Mesenchymal stem cell (in vitro differentiated cells and primary cell): ENCODE measurements at regions not wholly inside any gene's neighbourhood (a gene's known extent, or its start where the extent isn't known, plus 50 kb on each side); places are given as distances from the start of the nearest gene placed in this dataset.

ENCODE experiments used
- DNase-seq: peaks from one replicate; pipeline ENCODE4 v3.0.0-alpha.2; 2013
- H2AFZ ChIP-seq: one replicate; pipeline ENCODE4 v1.6.1; 2013; ENCODE audit warnings: low read depth, mild to moderate bottlenecking, control low read depth, inconsistent platforms, low read length, moderate library complexity
- H2AK5ac ChIP-seq: 2 replicates; pipeline ENCODE4 v1.6.1; 2013; ENCODE audit warnings: low read length, moderate library complexity, mild to moderate bottlenecking, inconsistent platforms; ENCODE audit not compliant: severe bottlenecking
- H2BK120ac ChIP-seq: one replicate; pipeline ENCODE4 v1.6.1; 2013; ENCODE audit warnings: low read depth, mild to moderate bottlenecking, inconsistent platforms, low read length, moderate library complexity
- H2BK12ac ChIP-seq, 2 experiments: one replicate each; pipeline ENCODE4 v1.6.1; 2013; ENCODE audit warnings: inconsistent platforms in 2 of 2, low read length in 2 of 2, mild to moderate bottlenecking in 2 of 2, moderate library complexity in 2 of 2, control low read depth in 1 of 2
- H2BK15ac ChIP-seq: one replicate; pipeline ENCODE4 v1.6.1; 2013; ENCODE audit warnings: mild to moderate bottlenecking, low read depth, inconsistent platforms; ENCODE audit not compliant: poor library complexity, severe bottlenecking
- H2BK5ac ChIP-seq: 2 replicates; pipeline ENCODE4 v1.6.1; 2013; ENCODE audit warnings: low read depth, mild to moderate bottlenecking, low read length, control low read depth, inconsistent platforms; ENCODE audit not compliant: poor library complexity, severe bottlenecking
- H3K14ac ChIP-seq, 2 experiments: one replicate each; pipeline ENCODE4 v1.6.1; 2013; ENCODE audit warnings: inconsistent platforms in 2 of 2, low read length in 2 of 2, control low read depth in 1 of 2, mild to moderate bottlenecking in 1 of 2, moderate library complexity in 1 of 2
- H3K18ac ChIP-seq, 2 experiments: one replicate each; pipeline ENCODE4 v1.6.1; 2013; ENCODE audit warnings: inconsistent platforms in 2 of 2, low read length in 2 of 2, control low read depth in 1 of 2, low read depth in 1 of 2, mild to moderate bottlenecking in 1 of 2
- H3K23ac ChIP-seq, 2 experiments: one replicate each; pipeline ENCODE4 v1.6.1; 2013; ENCODE audit warnings: inconsistent platforms in 2 of 2, low read length in 2 of 2, mild to moderate bottlenecking in 2 of 2, moderate library complexity in 2 of 2, control low read depth in 1 of 2
- H3K27ac ChIP-seq: 2 replicates; pipeline ENCODE4 v1.5.1; 2013; ENCODE audit warnings: mild to moderate bottlenecking, moderate library complexity, low read length, control low read depth, inconsistent platforms; ENCODE audit not compliant: poor library complexity, severe bottlenecking
- H3K27me3 ChIP-seq, 2 experiments: 2 replicates each; pipeline versions ENCODE4 v1.6.1 to v1.7.0; 2013; ENCODE audit warnings: low read length in 2 of 2, mild to moderate bottlenecking in 2 of 2, moderate library complexity in 2 of 2, control low read depth in 1 of 2, inconsistent platforms in 1 of 2; ENCODE audit not compliant: control insufficient read depth in 1 of 2, insufficient read depth in 1 of 2
- H3K36me3 ChIP-seq, 2 experiments: 2 replicates each; pipeline versions ENCODE4 v1.6.1 to v1.7.0; 2013; ENCODE audit warnings: low read length in 2 of 2, control low read depth in 1 of 2, inconsistent platforms in 1 of 2, low read depth in 1 of 2, mild to moderate bottlenecking in 1 of 2; ENCODE audit not compliant: insufficient read depth in 2 of 2, control insufficient read depth in 1 of 2
- H3K4ac ChIP-seq, 2 experiments: one replicate each; pipeline ENCODE4 v1.6.1; 2013; ENCODE audit warnings: inconsistent platforms in 2 of 2, low read length in 2 of 2, mild to moderate bottlenecking in 2 of 2, moderate library complexity in 2 of 2, control low read depth in 1 of 2, low read depth in 1 of 2
- H3K4me1 ChIP-seq: 2 replicates; pipeline ENCODE4 v1.6.1; 2013; ENCODE audit warnings: low read depth, low read length, control low read depth; ENCODE audit not compliant: control insufficient read depth, insufficient read depth
- H3K4me2 ChIP-seq: 2 replicates; pipeline ENCODE4 v1.6.1; 2013; ENCODE audit warnings: low read length, mild to moderate bottlenecking, inconsistent platforms; ENCODE audit not compliant: poor library complexity, severe bottlenecking
- H3K4me3 ChIP-seq, 2 experiments: 2 replicates each; pipeline versions ENCODE4 v1.5.1 to v1.7.0; 2013; ENCODE audit warnings: low read length in 2 of 2, mild to moderate bottlenecking in 2 of 2, control low read depth in 1 of 2, low read depth in 1 of 2; ENCODE audit not compliant: insufficient read depth in 1 of 2
- H3K79me1 ChIP-seq: replicated peaks from 2 replicates; pipeline ENCODE4 v1.6.1; 2013; ENCODE audit warnings: mild to moderate bottlenecking, control low read depth, low read length, inconsistent platforms; ENCODE audit not compliant: poor library complexity, severe bottlenecking
- H3K9ac ChIP-seq: 2 replicates; pipeline ENCODE4 v1.7.0; 2013; ENCODE audit warnings: mild to moderate bottlenecking, low read length, moderate library complexity
- H3K9me3 ChIP-seq: 2 replicates; pipeline ENCODE4 v1.7.0; 2013; ENCODE audit warnings: mild to moderate bottlenecking, low read length; ENCODE audit not compliant: control insufficient read depth
- H4K8ac ChIP-seq: one replicate; pipeline ENCODE4 v1.6.1; 2013; ENCODE audit warnings: inconsistent platforms, mild to moderate bottlenecking, low read length, moderate library complexity
- H4K91ac ChIP-seq: one replicate; pipeline ENCODE4 v1.6.1; 2013; ENCODE audit warnings: mild to moderate bottlenecking, low read length, inconsistent platforms
- WGBS: methylation state at CpG from one replicate; pipeline ENCODE4 v1.1.7; 2013; ENCODE audit warnings: mixed read lengths; 5-methylcytosine and 5-hydroxymethylcytosine counted together

- H3K18ac ChIP-seq, result no peak overlapping the region
- H3K9me3 ChIP-seq, result no peaks in the 10 kb centered on the region
- no peak overlapping the region for H2AFZ ChIP-seq
- H3K79me1 ChIP-seq, result no peaks in the 10 kb centered on the region
- no peak overlapping the region for H2BK12ac ChIP-seq
- H3K14ac ChIP-seq, result no peak overlapping the region
- H3K4me3 ChIP-seq, result no peak overlapping the region
- no peaks in the 10 kb centered on the region for H3K36me3 ChIP-seq
- no peak overlapping the region for H4K91ac ChIP-seq
- no peak for DNase-seq
- H2AK5ac ChIP-seq, result no peak overlapping the region
- no peak overlapping the region for H2BK120ac ChIP-seq
- no peak overlapping the region for H2BK15ac ChIP-seq
- H3K4ac ChIP-seq, result no peak overlapping the region
- H3K27ac ChIP-seq, result no peak overlapping the region
- no peak overlapping the region for H3K4me2 ChIP-seq
- H2BK5ac ChIP-seq, result no peak overlapping the region
- no peaks in the 10 kb centered on the region for H3K4me1 ChIP-seq
- 50% methylated on average over 1 of the region's 1 CpG for WGBS
- no peak overlapping the region for H3K23ac ChIP-seq
- H3K27me3 ChIP-seq, result no peaks in the 10 kb centered on the region
- H4K8ac ChIP-seq, result no peak overlapping the region
- H3K9ac ChIP-seq, result no peak overlapping the region
Observed at GRCh38 chr21:17195351-17195750, 317.5 kb upstream of the CXADR start.

- no peaks in the 10 kb centered on the region for H3K9me3 ChIP-seq
- no peak overlapping the region for H3K4me2 ChIP-seq
- no peak overlapping the region for H3K4ac ChIP-seq
- H3K27ac ChIP-seq, result no peak overlapping the region
- no peak for DNase-seq
- H2AK5ac ChIP-seq, result no peak overlapping the region
- H3K4me1 ChIP-seq, result no peaks in the 10 kb centered on the region
- no peak overlapping the region for H3K4me3 ChIP-seq
- H3K14ac ChIP-seq, result no peak overlapping the region
- H2BK15ac ChIP-seq, result no peak overlapping the region
- no peak overlapping the region for H3K18ac ChIP-seq
- H3K79me1 ChIP-seq, result no peaks in the 10 kb centered on the region
- H4K91ac ChIP-seq, result no peak overlapping the region
- H2AFZ ChIP-seq, result no peak overlapping the region
- H2BK12ac ChIP-seq, result no peak overlapping the region
- no peaks in the 10 kb centered on the region for H3K36me3 ChIP-seq
- WGBS, result no CpG with 5 or more reads among the region's 1 CpG
- no peak overlapping the region for H3K23ac ChIP-seq
- no peaks in the 10 kb centered on the region for H3K27me3 ChIP-seq
- no peak overlapping the region for H2BK120ac ChIP-seq
- no peak overlapping the region for H4K8ac ChIP-seq
- H2BK5ac ChIP-seq, result no peak overlapping the region
- H3K9ac ChIP-seq, result no peak overlapping the region
Observed at GRCh38 chr21:17195976-17196375, 316.9 kb upstream of the CXADR start.

- no peaks in the 10 kb centered on the region for H3K27me3 ChIP-seq
- H3K9ac ChIP-seq, result no peak overlapping the region
- no peak overlapping the region for H2AFZ ChIP-seq
- no peak overlapping the region for H2BK15ac ChIP-seq
- 17% methylated on average over 2 of the region's 2 CpGs for WGBS
- H3K36me3 ChIP-seq, result no peaks in the 10 kb centered on the region
- H3K23ac ChIP-seq, result no peak overlapping the region
- no peak overlapping the region for H3K27ac ChIP-seq
- DNase-seq, result no peak
- no peak overlapping the region for H2BK120ac ChIP-seq
- no peaks in the 10 kb centered on the region for H3K79me1 ChIP-seq
- H3K14ac ChIP-seq, result no peak overlapping the region
- no peak overlapping the region for H2BK5ac ChIP-seq
- H3K4me3 ChIP-seq, result no peak overlapping the region
- no peak overlapping the region for H3K4me2 ChIP-seq
- H4K8ac ChIP-seq, result no peak overlapping the region
- no peaks in the 10 kb centered on the region for H3K4me1 ChIP-seq
- no peak overlapping the region for H4K91ac ChIP-seq
- no peak overlapping the region for H2BK12ac ChIP-seq
- H2AK5ac ChIP-seq, result no peak overlapping the region
- H3K18ac ChIP-seq, result no peak overlapping the region
- H3K9me3 ChIP-seq, result no peaks in the 10 kb centered on the region
- H3K4ac ChIP-seq, result no peak overlapping the region
Observed at GRCh38 chr21:17196623-17197022, 316.2 kb upstream of the CXADR start.

- no peak overlapping the region for H2BK120ac ChIP-seq
- H4K91ac ChIP-seq, result no peak overlapping the region
- no peak overlapping the region for H2BK12ac ChIP-seq
- H3K36me3 ChIP-seq, result no peaks in the 10 kb centered on the region
- H3K79me1 ChIP-seq, result no peaks in the 10 kb centered on the region
- no peak overlapping the region for H2AK5ac ChIP-seq
- H3K27me3 ChIP-seq, result no peaks in the 10 kb centered on the region
- no peaks in the 10 kb centered on the region for H3K9me3 ChIP-seq
- H2AFZ ChIP-seq, result no peak overlapping the region
- no peak overlapping the region for H3K27ac ChIP-seq
- no CpG with 5 or more reads among the region's 1 CpG for WGBS
- no peak overlapping the region for H3K4me3 ChIP-seq
- H3K23ac ChIP-seq, result no peak overlapping the region
- no peaks in the 10 kb centered on the region for H3K4me1 ChIP-seq
- no peak overlapping the region for H3K4ac ChIP-seq
- H2BK15ac ChIP-seq, result no peak overlapping the region
- H2BK5ac ChIP-seq, result no peak overlapping the region
- no peak overlapping the region for H4K8ac ChIP-seq
- no peak for DNase-seq
- no peak overlapping the region for H3K18ac ChIP-seq
- no peak overlapping the region for H3K9ac ChIP-seq
- no peak overlapping the region for H3K14ac ChIP-seq
- H3K4me2 ChIP-seq, result no peak overlapping the region
Observed at GRCh38 chr21:17197996-17198395, 314.8 kb upstream of the CXADR start.
